A549 (cell line): ENCODE measurements at regions not wholly inside any gene's neighbourhood (a gene's known extent, or its start where the extent isn't known, plus 50 kb on each side); places are given as distances from the start of the nearest gene placed in this dataset.

Experiments
- FOSL2 ChIP-seq, 2 experiments: fragments of 450-650 bp in 1 of 2; fragments of >200 bp in 1 of 2; sonication (Bioruptor Twin) in 1 of 2; formaldehyde crosslinking; IDR thresholded peaks; 2 replicates each; pipeline versions ENCODE4 v1.5.0 to v1.6.1; 2016 to 2020; ENCODE audit warnings: mild to moderate bottlenecking in 1 of 2, moderate library complexity in 1 of 2
- NFE2L2 ChIP-seq: fragments of 150-350 bp; conservative IDR thresholded peaks from 2 replicates; pipeline ENCODE4 v1.6.1; 2014; ENCODE audit warnings: low read length
- RCOR1 ChIP-seq: fragments of 150-350 bp; IDR thresholded peaks from 2 replicates; pipeline ENCODE4 v1.6.1; 2014; ENCODE audit warnings: antibody characterized with exemption, low read length, low read depth
- RNF2 ChIP-seq: fragments of 200-600 bp; sonication (generic); IDR thresholded peaks from 2 replicates; pipeline ENCODE4 v1.6.1; 2016; ENCODE audit warnings: low read depth, mild to moderate bottlenecking, antibody characterized with exemption, moderate library complexity, borderline replicate concordance
- TF ChIP-seq, protein P1 (sequence below): fragments of >200 bp; sonication (Bioruptor Twin); formaldehyde crosslinking; IDR thresholded peaks from 3 replicates; pipeline ENCODE4 v1.5.1; 2016

DNA sequence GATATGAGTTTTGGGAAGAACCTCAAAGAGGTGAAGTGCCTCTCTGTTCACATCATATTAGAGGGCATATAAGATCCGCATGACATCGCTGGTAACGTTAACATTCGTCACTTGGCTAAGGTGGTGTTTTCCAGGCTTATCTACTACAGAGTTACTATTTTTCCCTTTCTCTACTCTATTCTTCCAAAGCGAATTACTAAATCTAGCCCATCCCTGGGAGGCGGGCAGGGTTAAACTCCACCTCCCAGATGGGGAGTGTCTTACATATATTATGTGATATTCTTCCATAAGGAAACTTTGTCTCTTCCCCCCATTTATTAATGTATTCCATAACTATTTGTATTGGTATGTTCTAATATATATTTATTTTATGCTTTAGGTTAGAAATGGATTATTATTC lies 293.9 kb downstream of the CYRIA start:
- TF ChIP-seq, protein P1, sequence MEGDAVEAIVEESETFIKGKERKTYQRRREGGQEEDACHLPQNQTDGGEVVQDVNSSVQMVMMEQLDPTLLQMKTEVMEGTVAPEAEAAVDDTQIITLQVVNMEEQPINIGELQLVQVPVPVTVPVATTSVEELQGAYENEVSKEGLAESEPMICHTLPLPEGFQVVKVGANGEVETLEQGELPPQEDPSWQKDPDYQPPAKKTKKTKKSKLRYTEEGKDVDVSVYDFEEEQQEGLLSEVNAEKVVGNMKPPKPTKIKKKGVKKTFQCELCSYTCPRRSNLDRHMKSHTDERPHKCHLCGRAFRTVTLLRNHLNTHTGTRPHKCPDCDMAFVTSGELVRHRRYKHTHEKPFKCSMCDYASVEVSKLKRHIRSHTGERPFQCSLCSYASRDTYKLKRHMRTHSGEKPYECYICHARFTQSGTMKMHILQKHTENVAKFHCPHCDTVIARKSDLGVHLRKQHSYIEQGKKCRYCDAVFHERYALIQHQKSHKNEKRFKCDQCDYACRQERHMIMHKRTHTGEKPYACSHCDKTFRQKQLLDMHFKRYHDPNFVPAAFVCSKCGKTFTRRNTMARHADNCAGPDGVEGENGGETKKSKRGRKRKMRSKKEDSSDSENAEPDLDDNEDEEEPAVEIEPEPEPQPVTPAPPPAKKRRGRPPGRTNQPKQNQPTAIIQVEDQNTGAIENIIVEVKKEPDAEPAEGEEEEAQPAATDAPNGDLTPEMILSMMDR: no peak
- TF ChIP-seq RNF2: no peak
- no peak for TF ChIP-seq FOSL2 (IDR thresholded peaks at IDR 0.05)
- TF ChIP-seq FOSL2 (CRISPR knock-in tag; IDR thresholded peaks at IDR 0.05): no peak
- no peak for TF ChIP-seq RCOR1
- no peak for TF ChIP-seq NFE2L2
